ENCODE measurements at regions not wholly inside any gene's neighbourhood (a gene's known extent, or its start where the extent isn't known, plus 50 kb on each side); places are given as distances from the start of the nearest gene placed in this dataset.

GRCh38 chr9:99299211-99300102 lies 77.4 kb downstream of the SEC61B start:
- Histone ChIP-seq H3K4me2 (ENCODE audit: insufficient read depth, low read length, poor library complexity, severe bottlenecking) (no peak overlapping the region), H3K18ac (ENCODE audit: low read length) (no peak overlapping the region), H2BK120ac (ENCODE audit: low read depth, low read length) (no peak overlapping the region), H2BK12ac (ENCODE audit: low read length) (no peak overlapping the region), H3K36me3 (replicated peaks in 1 of 2; ENCODE audit: control insufficient read depth in 2 of 2, insufficient read depth in 2 of 2, low read length in 2 of 2) (no peaks in the 10 kb centered on the region), H3K14ac (ENCODE audit: low read length) (no peak overlapping the region), H3K4me3 (ENCODE audit: low read length in 2 of 2) (no peak overlapping the region), H3K23ac (ENCODE audit: low read depth, low read length, poor library complexity) (no peak overlapping the region), H3K4me1 (ENCODE audit: control insufficient read depth in 2 of 2, insufficient read depth in 1 of 2, low read depth in 1 of 2, low read length in 2 of 2) (no peaks in the 10 kb centered on the region), H3K27me3 (ENCODE audit: control insufficient read depth in 3 of 3, insufficient read depth in 3 of 3, low read depth in 1 of 3, low read length in 3 of 3) (peaks cover 0 to 3% (median 0%) of the 10 kb centered on the region in 3 experiments), H4K8ac (ENCODE audit: low read depth, low read length) (no peak overlapping the region), H3K79me1 (ENCODE audit: low read depth, low read length) (no peaks in the 10 kb centered on the region), H4K91ac (ENCODE audit: low read depth, low read length, poor library complexity) (no peak overlapping the region), H2BK15ac (ENCODE audit: low read length) (no peak overlapping the region), H2AFZ (ENCODE audit: low read length) (no peak overlapping the region), H3K27ac (replicated peaks; ENCODE audit: low read length) (no peak overlapping the region), H3K9me3 (replicated peaks in 1 of 2; ENCODE audit: control insufficient read depth in 2 of 2, insufficient read depth in 1 of 2, low read depth in 1 of 2, low read length in 2 of 2) (no peaks in the 10 kb centered on the region), H2BK5ac (ENCODE audit: low read length) (no peak overlapping the region), H3K9ac (ENCODE audit: low read depth, low read length, poor library complexity) (no peak overlapping the region), H2AK5ac (ENCODE audit: low read depth, low read length) (no peak overlapping the region), H3K4ac (ENCODE audit: low read length) (no peak overlapping the region)
- no CpG with 5 or more reads among the region's 4 CpGs for WGBS, 2 donors (ENCODE audit: extremely low coverage in 2 of 2, insufficient read length in 2 of 2, insufficient replicate concordance in 1 of 2)
- DNase-seq (ENCODE audit: low spot score), result no peak

- no peak overlapping the region for H3K23ac ChIP-seq (ENCODE audit: low read depth, low read length, poor library complexity)
- H2BK120ac ChIP-seq (ENCODE audit: low read depth, low read length), result no peak overlapping the region
- no peaks in the 10 kb centered on the region for H3K4me1 ChIP-seq (ENCODE audit: control insufficient read depth in 2 of 2, insufficient read depth in 1 of 2, low read depth in 1 of 2, low read length in 2 of 2)
- H3K27ac ChIP-seq (replicated peaks; ENCODE audit: low read length), result no peak overlapping the region
- H2BK15ac ChIP-seq (ENCODE audit: low read length), result no peak overlapping the region
- DNase-seq (ENCODE audit: low spot score), result no peak
- no peak overlapping the region for H4K8ac ChIP-seq (ENCODE audit: low read depth, low read length)
- H3K9ac ChIP-seq (ENCODE audit: low read depth, low read length, poor library complexity), result no peak overlapping the region
- no peaks in the 10 kb centered on the region for H3K79me1 ChIP-seq (ENCODE audit: low read depth, low read length)
- no peaks in the 10 kb centered on the region for H3K36me3 ChIP-seq (replicated peaks in 1 of 2; ENCODE audit: control insufficient read depth in 2 of 2, insufficient read depth in 2 of 2, low read length in 2 of 2)
- no peak overlapping the region for H3K4me2 ChIP-seq (ENCODE audit: insufficient read depth, low read length, poor library complexity, severe bottlenecking)
- no CpG with 5 or more reads among the region's 1 CpG for WGBS, 2 donors (ENCODE audit: extremely low coverage in 2 of 2, insufficient read length in 2 of 2, insufficient replicate concordance in 1 of 2)
- no peak overlapping the region for H3K18ac ChIP-seq (ENCODE audit: low read length)
- no peak overlapping the region for H2AK5ac ChIP-seq (ENCODE audit: low read depth, low read length)
- H2BK5ac ChIP-seq (ENCODE audit: low read length), result no peak overlapping the region
- H3K14ac ChIP-seq (ENCODE audit: low read length), result no peak overlapping the region
- no peaks in the 10 kb centered on the region for H3K9me3 ChIP-seq (replicated peaks in 1 of 2; ENCODE audit: control insufficient read depth in 2 of 2, insufficient read depth in 1 of 2, low read depth in 1 of 2, low read length in 2 of 2)
- no peak overlapping the region for H4K91ac ChIP-seq (ENCODE audit: low read depth, low read length, poor library complexity)
- H3K27me3 ChIP-seq (ENCODE audit: control insufficient read depth in 3 of 3, insufficient read depth in 3 of 3, low read depth in 1 of 3, low read length in 3 of 3), result peaks cover 0 to 3% (median 0%) of the 10 kb centered on the region in 3 experiments
- no peak overlapping the region for H3K4ac ChIP-seq (ENCODE audit: low read length)
- H3K4me3 ChIP-seq (ENCODE audit: low read length in 2 of 2), result no peak overlapping the region
- H2AFZ ChIP-seq (ENCODE audit: low read length), result no peak overlapping the region
- H2BK12ac ChIP-seq (ENCODE audit: low read length), result no peak overlapping the region
Measured at GRCh38 chr9:99300103-99300439, 78.0 kb downstream of the SEC61B start.

- Histone ChIP-seq H2AFZ (ENCODE audit: low read length) (no peak overlapping the region), H2BK120ac (ENCODE audit: low read depth, low read length) (no peak overlapping the region), H3K4me1 (ENCODE audit: control insufficient read depth in 2 of 2, insufficient read depth in 1 of 2, low read depth in 1 of 2, low read length in 2 of 2) (no peaks in the 10 kb centered on the region), H3K4me3 (ENCODE audit: low read length in 2 of 2) (no peak overlapping the region), H3K27ac (replicated peaks; ENCODE audit: low read length) (no peak overlapping the region), H3K23ac (ENCODE audit: low read depth, low read length, poor library complexity) (no peak overlapping the region), H3K9ac (ENCODE audit: low read depth, low read length, poor library complexity) (no peak overlapping the region), H2AK5ac (ENCODE audit: low read depth, low read length) (no peak overlapping the region), H2BK12ac (ENCODE audit: low read length) (no peak overlapping the region), H3K4ac (ENCODE audit: low read length) (no peak overlapping the region), H3K4me2 (ENCODE audit: insufficient read depth, low read length, poor library complexity, severe bottlenecking) (no peak overlapping the region), H3K36me3 (replicated peaks in 1 of 2; ENCODE audit: control insufficient read depth in 2 of 2, insufficient read depth in 2 of 2, low read length in 2 of 2) (no peaks in the 10 kb centered on the region), H3K18ac (ENCODE audit: low read length) (no peak overlapping the region), H3K27me3 (ENCODE audit: control insufficient read depth in 3 of 3, insufficient read depth in 3 of 3, low read depth in 1 of 3, low read length in 3 of 3) (peaks cover 0 to 3% (median 0%) of the 10 kb centered on the region in 3 experiments), H3K14ac (ENCODE audit: low read length) (no peak overlapping the region), H2BK15ac (ENCODE audit: low read length) (no peak overlapping the region), H3K79me1 (ENCODE audit: low read depth, low read length) (no peaks in the 10 kb centered on the region), H2BK5ac (ENCODE audit: low read length) (no peak overlapping the region), H4K8ac (ENCODE audit: low read depth, low read length) (no peak overlapping the region), H4K91ac (ENCODE audit: low read depth, low read length, poor library complexity) (no peak overlapping the region), H3K9me3 (replicated peaks in 1 of 2; ENCODE audit: control insufficient read depth in 2 of 2, insufficient read depth in 1 of 2, low read depth in 1 of 2, low read length in 2 of 2) (no peaks in the 10 kb centered on the region)
- DNase-seq (ENCODE audit: low spot score), result no peak
- no CpG with 5 or more reads among the region's 3 CpGs for WGBS, 2 donors (ENCODE audit: extremely low coverage in 2 of 2, insufficient read length in 2 of 2, insufficient replicate concordance in 1 of 2)
Measured at GRCh38 chr9:99300603-99301002, 78.5 kb downstream of the SEC61B start.

GRCh38 chr9:99303177-99303576 lies 81.1 kb downstream of the SEC61B start:
- Histone ChIP-seq H3K79me1 (ENCODE audit: low read depth, low read length) (no peaks in the 10 kb centered on the region), H3K4me1 (ENCODE audit: control insufficient read depth in 2 of 2, insufficient read depth in 1 of 2, low read depth in 1 of 2, low read length in 2 of 2) (peaks cover 0 to 2% of the 10 kb centered on the region in 2 donors), H4K91ac (ENCODE audit: low read depth, low read length, poor library complexity) (no peak overlapping the region), H2AK5ac (ENCODE audit: low read depth, low read length) (no peak overlapping the region), H2BK5ac (ENCODE audit: low read length) (no peak overlapping the region), H2BK15ac (ENCODE audit: low read length) (no peak overlapping the region), H3K9me3 (replicated peaks in 1 of 2; ENCODE audit: control insufficient read depth in 2 of 2, insufficient read depth in 1 of 2, low read depth in 1 of 2, low read length in 2 of 2) (no peaks in the 10 kb centered on the region), H4K8ac (ENCODE audit: low read depth, low read length) (no peak overlapping the region), H3K14ac (ENCODE audit: low read length) (no peak overlapping the region), H2BK12ac (ENCODE audit: low read length) (no peak overlapping the region), H2AFZ (ENCODE audit: low read length) (no peak overlapping the region), H3K27me3 (ENCODE audit: control insufficient read depth in 3 of 3, insufficient read depth in 3 of 3, low read depth in 1 of 3, low read length in 3 of 3) (peaks cover 0 to 3% (median 0%) of the 10 kb centered on the region in 3 experiments), H3K36me3 (replicated peaks in 1 of 2; ENCODE audit: control insufficient read depth in 2 of 2, insufficient read depth in 2 of 2, low read length in 2 of 2) (no peaks in the 10 kb centered on the region), H3K18ac (ENCODE audit: low read length) (no peak overlapping the region), H3K4ac (ENCODE audit: low read length) (no peak overlapping the region), H3K4me3 (ENCODE audit: low read length in 2 of 2) (no peak overlapping the region), H3K4me2 (ENCODE audit: insufficient read depth, low read length, poor library complexity, severe bottlenecking) (no peak overlapping the region), H3K27ac (replicated peaks; ENCODE audit: low read length) (no peak overlapping the region), H3K23ac (ENCODE audit: low read depth, low read length, poor library complexity) (no peak overlapping the region), H3K9ac (ENCODE audit: low read depth, low read length, poor library complexity) (no peak overlapping the region), H2BK120ac (ENCODE audit: low read depth, low read length) (no peak overlapping the region)
- DNase-seq (ENCODE audit: low spot score), result no peak
- no CpG with 5 or more reads among the region's 6 CpGs for WGBS, 2 donors (ENCODE audit: extremely low coverage in 2 of 2, insufficient read length in 2 of 2, insufficient replicate concordance in 1 of 2)

Measured in neuronal stem cell (in vitro differentiated cells).